ENCODE measurements at regions not wholly inside any gene's neighbourhood (a gene's known extent, or its start where the extent isn't known, plus 50 kb on each side); places are given as distances from the start of the nearest gene placed in this dataset.
A peak's percentile ranks its signal among the peaks of the same experiment; 100 is the strongest.

DNA sequence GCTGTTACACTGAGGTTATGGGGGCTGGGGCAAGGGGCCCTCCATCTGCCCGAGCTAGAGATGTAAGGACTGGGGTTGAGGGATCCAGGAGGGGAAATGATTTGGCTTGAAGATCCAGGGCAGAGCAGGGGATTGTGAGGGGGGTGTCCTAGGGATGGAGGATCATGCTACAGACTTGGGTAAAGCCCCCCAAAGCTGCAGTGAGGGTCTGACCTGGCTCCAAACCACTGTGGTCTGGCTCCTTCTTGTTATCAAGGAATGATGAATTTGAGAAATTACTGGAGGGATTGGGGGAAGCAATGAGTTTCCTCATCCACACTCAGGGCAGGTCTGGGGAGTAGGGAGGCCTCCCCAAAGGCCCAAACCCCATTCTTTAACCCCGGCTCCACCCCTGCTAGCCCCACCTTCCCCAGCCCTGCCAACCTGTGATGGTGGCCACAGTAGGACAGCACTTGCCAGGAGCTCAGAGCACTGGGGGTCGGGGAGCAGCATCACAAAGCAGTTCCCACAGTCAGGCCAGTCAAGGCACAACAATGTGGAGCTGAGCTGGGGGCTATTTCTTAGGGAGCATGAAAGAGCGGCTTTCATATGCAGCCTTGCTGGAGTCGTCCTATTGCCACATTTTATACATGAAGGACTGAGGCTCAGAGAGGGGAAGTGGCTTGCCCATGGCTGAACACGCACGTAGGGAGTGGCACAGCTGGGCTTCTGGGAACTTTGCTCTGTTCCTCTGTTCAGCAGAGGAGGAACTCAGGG lies 165.5 kb downstream of the EFNB1 start:
- no peak for DNase-seq
- Histone ChIP-seq H3K36me3 (ENCODE audit: insufficient read depth, low read length) (no peaks in the 10 kb centered on the region), H3K4me1 (ENCODE audit: insufficient read depth, low read length) (no peaks in the 10 kb centered on the region), H3K27ac (ENCODE audit: low read depth, low read length) (no peak overlapping the region), H3K9me3 (ENCODE audit: control insufficient read depth in 1 of 2, low read length in 2 of 2) (no peaks in the 10 kb centered on the region), H3K27me3 (ENCODE audit: insufficient read depth, low read length) (no peaks in the 10 kb centered on the region), H3K4me3 (ENCODE audit: low read length in 2 of 2) (no peak overlapping the region)
- peaks cover 3% of the 10 kb centered on the region in 2 donors for H3K27me3 Mint-ChIP-seq
- CTCF ChIA-PET (ENCODE audit: partially characterized antibody): no interaction called here
- H3K36me3 Mint-ChIP-seq: no peaks in the 10 kb centered on the region
- peaks cover 0 to 2% (median 0%) of the 10 kb centered on the region in 8 donors for H3K9me3 Mint-ChIP-seq
- POLR2A ChIA-PET (ENCODE audit: partially characterized antibody): no interaction called here
- H3K27ac Mint-ChIP-seq: no peak overlapping the region
- intact Hi-C loops (cut with micrococcal nuclease): no loop called here
- no peak overlapping the region for H3K4me3 Mint-ChIP-seq
- H3K4me1 Mint-ChIP-seq: no peaks in the 10 kb centered on the region

DNA sequence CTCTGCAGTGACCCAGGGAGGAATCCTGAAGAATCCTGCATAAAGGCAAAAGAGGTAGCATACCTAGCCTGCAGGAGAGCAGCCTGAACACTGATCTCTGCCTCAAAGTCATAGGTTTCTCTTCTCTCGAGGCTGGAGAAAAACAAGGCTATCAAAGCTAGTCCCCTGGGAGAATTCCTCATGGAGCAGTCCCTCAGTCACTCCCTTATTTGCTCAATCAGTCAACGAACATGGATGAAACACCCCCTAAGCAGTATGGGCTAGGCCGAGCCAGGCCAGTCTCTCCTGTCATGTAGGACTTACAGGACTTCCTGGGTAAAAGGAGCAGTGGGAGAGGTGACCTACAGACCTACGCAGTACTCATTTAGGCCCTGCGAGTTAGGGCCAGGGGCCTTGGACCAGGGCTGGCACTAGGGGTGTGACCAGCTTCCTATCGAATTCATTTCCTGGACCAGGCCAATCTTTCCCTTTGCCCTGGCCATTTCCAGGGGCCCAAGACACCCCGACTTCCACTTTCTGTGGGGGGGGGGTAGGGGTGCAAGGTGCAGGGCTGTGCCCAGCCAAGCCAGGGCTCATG lies 164.1 kb downstream of the EFNB1 start:
- H3K27ac ChIP-seq (ENCODE audit: low read depth, low read length): no peak overlapping the region

DNA sequence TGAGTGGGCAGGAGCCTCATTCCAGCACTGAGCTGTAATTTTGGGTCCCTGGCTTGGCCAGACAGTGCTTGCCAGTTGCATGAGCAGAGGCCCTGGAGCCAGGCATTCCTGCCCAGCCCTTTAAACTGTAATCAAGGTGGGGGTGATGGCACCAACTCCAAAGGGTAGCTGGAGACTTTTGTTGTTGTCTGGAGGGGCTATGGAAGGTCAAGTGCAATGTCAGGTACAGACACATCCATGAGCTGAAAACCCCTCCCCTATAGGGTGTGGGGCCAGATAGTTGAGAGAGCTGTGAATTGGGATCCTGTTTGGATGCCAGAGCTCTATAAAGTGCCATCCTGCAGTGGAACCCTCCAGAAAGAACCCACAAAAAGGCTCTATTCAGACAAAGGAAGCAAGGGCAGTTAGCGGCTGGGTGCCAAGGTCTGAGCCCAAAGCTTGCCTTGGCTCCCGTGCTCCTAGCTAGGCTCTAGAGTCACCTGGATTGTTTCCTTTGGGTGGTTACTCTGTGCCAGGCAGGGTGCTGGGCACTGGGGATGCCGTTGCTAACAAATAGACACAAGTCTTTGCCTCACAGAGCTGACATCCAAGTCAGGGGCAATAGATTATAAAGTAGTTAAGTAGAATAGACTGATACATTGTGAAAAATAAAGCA lies 163.0 kb downstream of the EFNB1 start:
- peaks cover 0 to 3% of the 10 kb centered on the region in 2 donors for H3K27me3 Mint-ChIP-seq
- H3K9me3 Mint-ChIP-seq: peaks cover 0 to 2% (median 0%) of the 10 kb centered on the region in 8 donors
- H3K4me3 Mint-ChIP-seq: no peak overlapping the region
- Histone ChIP-seq H3K9me3 (ENCODE audit: control insufficient read depth in 1 of 2, low read length in 2 of 2) (no peaks in the 10 kb centered on the region), H3K27me3 (ENCODE audit: insufficient read depth, low read length) (no peaks in the 10 kb centered on the region), H3K27ac (ENCODE audit: low read depth, low read length) (no peak overlapping the region), H3K36me3 (ENCODE audit: insufficient read depth, low read length) (no peaks in the 10 kb centered on the region), H3K4me3 (ENCODE audit: low read length in 2 of 2) (no peak overlapping the region), H3K4me1 (ENCODE audit: insufficient read depth, low read length) (no peaks in the 10 kb centered on the region)
- H3K4me1 Mint-ChIP-seq: no peaks in the 10 kb centered on the region
- no peak overlapping the region for H3K27ac Mint-ChIP-seq
- intact Hi-C loops (cut with micrococcal nuclease): no loop called here
- H3K36me3 Mint-ChIP-seq: no peaks in the 10 kb centered on the region
- no peak for DNase-seq
- ChIA-PET CTCF (ENCODE audit: partially characterized antibody) (no interaction called here), POLR2A (ENCODE audit: partially characterized antibody) (no interaction called here)

More for the DNA sequence above, 164.1 kb downstream of the EFNB1 start:
- CTCF ChIA-PET (ENCODE audit: partially characterized antibody): no interaction called here
- Histone ChIP-seq H3K27me3 (ENCODE audit: insufficient read depth, low read length) (no peaks in the 10 kb centered on the region), H3K4me1 (ENCODE audit: insufficient read depth, low read length) (no peaks in the 10 kb centered on the region), H3K36me3 (ENCODE audit: insufficient read depth, low read length) (no peaks in the 10 kb centered on the region), H3K9me3 (ENCODE audit: control insufficient read depth in 1 of 2, low read length in 2 of 2) (no peaks in the 10 kb centered on the region), H3K4me3 (ENCODE audit: low read length in 2 of 2) (no peak overlapping the region)
- POLR2A ChIA-PET (ENCODE audit: partially characterized antibody): no interaction called here
- intact Hi-C loops (cut with micrococcal nuclease): no loop called here
- H3K4me3 Mint-ChIP-seq: no peak overlapping the region
- H3K27ac Mint-ChIP-seq: no peak overlapping the region
- H3K27me3 Mint-ChIP-seq: peaks cover 3% of the 10 kb centered on the region in 2 donors
- no peak for DNase-seq
- H3K9me3 Mint-ChIP-seq: peaks cover 0 to 2% (median 0%) of the 10 kb centered on the region in 8 donors
- H3K4me1 Mint-ChIP-seq: no peaks in the 10 kb centered on the region
- H3K36me3 Mint-ChIP-seq: no peaks in the 10 kb centered on the region

DNA sequence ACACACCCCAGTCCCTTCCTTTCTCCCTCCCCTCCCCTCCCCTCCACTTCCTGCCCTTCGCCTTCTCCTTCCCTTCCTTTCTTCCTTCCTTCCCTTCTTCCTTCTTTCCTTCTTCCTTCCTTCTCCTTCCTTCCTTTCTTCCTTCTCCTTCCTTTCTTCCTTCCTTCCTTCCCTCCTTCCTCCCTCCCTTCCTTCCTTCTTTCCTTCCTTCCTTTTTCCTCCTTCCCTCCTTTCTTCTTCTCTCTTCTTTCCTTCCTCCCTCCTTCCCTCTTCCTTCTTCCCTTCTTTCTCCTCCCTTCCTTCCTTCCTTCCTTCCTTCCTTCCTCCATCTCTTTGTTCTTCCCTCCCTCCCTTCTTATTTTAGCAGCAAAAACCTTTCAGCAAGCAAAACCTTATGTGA lies 162.1 kb downstream of the EFNB1 start:
- ChIA-PET CTCF (ENCODE audit: partially characterized antibody) (no interaction called here), POLR2A (ENCODE audit: partially characterized antibody) (no interaction called here)
- intact Hi-C loops (cut with micrococcal nuclease): no loop called here
- Histone ChIP-seq H3K27ac (ENCODE audit: low read depth, low read length) (no peak overlapping the region), H3K36me3 (ENCODE audit: insufficient read depth, low read length) (no peaks in the 10 kb centered on the region), H3K4me1 (ENCODE audit: insufficient read depth, low read length) (no peaks in the 10 kb centered on the region), H3K27me3 (ENCODE audit: insufficient read depth, low read length) (no peaks in the 10 kb centered on the region), H3K4me3 (ENCODE audit: low read length in 2 of 2) (no peak overlapping the region), H3K9me3 (ENCODE audit: control insufficient read depth in 1 of 2, low read length in 2 of 2) (no peaks in the 10 kb centered on the region)
- Mint-ChIP-seq H3K4me3 (no peak overlapping the region), H3K27me3 (peaks cover 0 to 3% of the 10 kb centered on the region in 2 donors), H3K27ac (peak overlapping the region in 1 of 7 donors; percentile 89), H3K9me3 (peaks cover 0 to 2% (median 0%) of the 10 kb centered on the region in 8 donors), H3K36me3 (no peaks in the 10 kb centered on the region), H3K4me1 (no peaks in the 10 kb centered on the region)
- no peak for DNase-seq

DNA sequence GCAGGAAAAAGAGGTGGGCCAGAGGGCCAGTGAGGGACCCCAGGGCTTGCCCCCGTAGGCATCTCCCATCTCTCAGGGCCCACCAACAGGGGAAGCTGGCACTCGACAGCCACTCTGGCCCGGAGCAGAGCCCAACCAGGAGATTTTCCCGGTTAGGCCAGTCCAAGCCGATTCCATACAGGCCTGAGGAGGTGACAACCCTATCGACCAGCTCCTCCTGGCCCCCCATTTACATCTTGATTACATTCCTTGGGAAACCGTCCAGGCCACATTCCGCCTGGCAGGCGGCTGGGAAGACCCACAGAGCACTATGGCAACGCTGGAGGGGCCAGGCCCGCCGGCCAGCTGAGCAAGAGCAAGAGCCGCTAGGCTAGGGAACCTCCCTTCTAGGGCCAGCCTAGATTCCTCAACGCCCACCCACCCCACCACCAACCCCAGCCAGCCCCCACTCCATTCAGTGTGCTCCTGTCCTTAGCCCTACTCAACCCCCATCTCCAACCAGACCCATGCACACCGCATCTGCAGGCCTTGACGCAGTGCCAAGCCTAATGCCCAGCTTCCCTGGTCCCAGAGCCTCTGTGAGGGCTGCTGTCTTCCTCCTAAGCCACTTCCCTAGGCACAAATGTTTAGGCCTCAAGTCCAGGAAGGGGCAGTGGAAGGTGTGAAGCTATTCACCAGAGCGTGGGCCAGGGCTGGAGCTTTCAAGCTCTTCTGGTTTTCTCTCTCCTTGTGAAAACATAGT lies 161.2 kb downstream of the EFNB1 start:
- no peaks in the 10 kb centered on the region for H3K4me1 ChIP-seq (ENCODE audit: insufficient read depth, low read length)
- H3K36me3 ChIP-seq (ENCODE audit: insufficient read depth, low read length): no peaks in the 10 kb centered on the region
- H3K27ac Mint-ChIP-seq: no peak overlapping the region
- intact Hi-C loops (cut with micrococcal nuclease): no loop called here
- no peaks in the 10 kb centered on the region for H3K27me3 ChIP-seq (ENCODE audit: insufficient read depth, low read length)
- no peaks in the 10 kb centered on the region for H3K36me3 Mint-ChIP-seq
- H3K4me3 ChIP-seq (ENCODE audit: low read length in 2 of 2): no peak overlapping the region
- H3K9me3 ChIP-seq (ENCODE audit: control insufficient read depth in 1 of 2, low read length in 2 of 2): no peaks in the 10 kb centered on the region
- no peak for DNase-seq
- no peaks in the 10 kb centered on the region for H3K4me1 Mint-ChIP-seq
- H3K4me3 Mint-ChIP-seq: no peak overlapping the region
- no peaks in the 10 kb centered on the region for H3K27me3 Mint-ChIP-seq
- POLR2A ChIA-PET (ENCODE audit: partially characterized antibody): no interaction called here
- H3K9me3 Mint-ChIP-seq: peaks cover 0 to 2% (median 0%) of the 10 kb centered on the region in 8 donors
- no peak overlapping the region for H3K27ac ChIP-seq (ENCODE audit: low read depth, low read length)
- CTCF ChIA-PET (ENCODE audit: partially characterized antibody): interaction anchor here (0.6 kb wide), 1 partner anchor 17 kb away, joined by 5 read pairs; no protein-coding TSS in a partner anchor

DNA sequence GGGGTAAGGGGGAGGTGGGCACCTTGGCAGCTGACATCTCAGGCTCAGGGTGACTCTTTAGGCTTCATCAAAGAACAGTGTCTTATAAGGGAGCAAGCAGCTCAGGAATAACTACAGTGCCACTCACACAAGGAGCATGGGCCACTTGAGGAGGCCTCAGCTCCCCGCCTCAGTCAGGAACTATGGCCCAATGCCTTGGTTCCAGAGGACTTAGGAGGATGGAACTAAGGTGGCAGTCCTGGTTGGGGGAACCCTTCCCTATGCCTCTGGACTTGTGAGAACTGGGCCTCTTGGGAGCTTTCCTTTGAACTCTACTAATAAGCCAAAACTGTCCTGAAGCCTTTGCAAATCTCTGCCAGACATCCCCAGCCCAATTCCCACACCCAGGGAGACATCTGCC lies 160.6 kb downstream of the EFNB1 start:
- CTCF ChIA-PET (ENCODE audit: partially characterized antibody): no interaction called here
- Histone ChIP-seq H3K4me1 (ENCODE audit: insufficient read depth, low read length) (no peaks in the 10 kb centered on the region), H3K9me3 (ENCODE audit: control insufficient read depth in 1 of 2, low read length in 2 of 2) (no peaks in the 10 kb centered on the region), H3K36me3 (ENCODE audit: insufficient read depth, low read length) (no peaks in the 10 kb centered on the region), H3K27ac (ENCODE audit: low read depth, low read length) (no peak overlapping the region), H3K27me3 (ENCODE audit: insufficient read depth, low read length) (no peaks in the 10 kb centered on the region), H3K4me3 (ENCODE audit: low read length in 2 of 2) (no peak overlapping the region)
- DNase-seq: no peak
- Mint-ChIP-seq H3K4me3 (no peak overlapping the region), H3K27ac (no peak overlapping the region), H3K27me3 (no peaks in the 10 kb centered on the region), H3K9me3 (peaks cover 0 to 2% (median 0%) of the 10 kb centered on the region in 8 donors), H3K36me3 (no peaks in the 10 kb centered on the region), H3K4me1 (no peaks in the 10 kb centered on the region)
- POLR2A ChIA-PET (ENCODE audit: partially characterized antibody): no interaction called here
- intact Hi-C loops (cut with micrococcal nuclease): no loop called here

DNA sequence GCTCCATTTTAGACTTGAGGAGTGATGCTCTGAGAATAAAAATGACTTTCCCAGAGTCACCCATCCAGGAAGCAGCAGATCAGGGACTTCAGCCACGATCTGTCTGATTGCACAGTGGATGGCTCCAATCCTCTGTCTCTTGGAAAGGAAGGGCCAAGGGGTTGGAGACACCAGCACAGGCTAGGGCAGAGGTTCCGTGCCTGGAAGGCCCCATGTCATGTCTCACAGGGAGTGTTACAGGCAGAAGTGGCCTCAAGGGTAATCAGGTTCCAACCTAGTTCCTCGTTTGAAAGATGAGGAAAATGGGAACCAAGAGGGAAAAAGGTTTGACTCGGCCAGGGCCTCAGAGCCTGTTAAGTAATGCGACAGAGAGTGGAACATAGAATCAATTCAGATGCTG lies 160.0 kb downstream of the EFNB1 start:
- H3K4me3 Mint-ChIP-seq: no peak overlapping the region
- Histone ChIP-seq H3K4me3 (ENCODE audit: low read length in 2 of 2) (no peak overlapping the region), H3K4me1 (ENCODE audit: insufficient read depth, low read length) (no peaks in the 10 kb centered on the region), H3K36me3 (ENCODE audit: insufficient read depth, low read length) (no peaks in the 10 kb centered on the region), H3K27ac (ENCODE audit: low read depth, low read length) (no peak overlapping the region), H3K27me3 (ENCODE audit: insufficient read depth, low read length) (no peaks in the 10 kb centered on the region), H3K9me3 (ENCODE audit: control insufficient read depth in 1 of 2, low read length in 2 of 2) (no peaks in the 10 kb centered on the region)
- H3K9me3 Mint-ChIP-seq: peaks cover 0 to 2% (median 0%) of the 10 kb centered on the region in 8 donors
- no peaks in the 10 kb centered on the region for H3K27me3 Mint-ChIP-seq
- no peak for DNase-seq
- no peak overlapping the region for H3K27ac Mint-ChIP-seq
- H3K4me1 Mint-ChIP-seq: no peaks in the 10 kb centered on the region
- intact Hi-C loops (cut with micrococcal nuclease): no loop called here
- H3K36me3 Mint-ChIP-seq: no peaks in the 10 kb centered on the region
- ChIA-PET CTCF (ENCODE audit: partially characterized antibody) (no interaction called here), POLR2A (ENCODE audit: partially characterized antibody) (no interaction called here)

All from CD4-positive, alpha-beta memory T cell (primary cell).